ENCODE measurements at regions not wholly inside any gene's neighbourhood (a gene's known extent, or its start where the extent isn't known, plus 50 kb on each side); places are given as distances from the start of the nearest gene placed in this dataset.

DNA sequence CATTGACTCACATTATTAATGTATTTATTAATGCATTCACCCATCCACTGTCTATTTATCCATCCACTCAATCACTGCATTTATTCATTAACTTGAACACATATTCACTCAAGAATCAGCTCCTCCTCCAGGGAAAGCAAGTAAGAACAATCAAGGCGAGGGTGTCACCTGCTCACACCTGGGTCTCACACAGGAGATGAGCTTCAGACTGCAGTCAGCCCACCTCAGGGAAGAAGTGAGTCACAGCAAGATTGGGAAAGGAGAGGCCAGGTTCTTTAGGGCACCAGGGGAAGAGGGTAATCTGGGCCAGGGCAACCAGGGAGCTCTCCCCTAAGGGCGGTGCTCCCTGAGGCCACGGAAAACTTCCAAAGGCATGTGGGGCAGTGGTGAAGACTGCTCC, 367.3 kb downstream of the BCL11B start:
- Histone ChIP-seq H3K27me3 (ENCODE audit: control insufficient read depth, insufficient read depth, low read length) (no peaks in the 10 kb centered on the region), H3K4me3 (ENCODE audit: low read depth, low read length) (no peak overlapping the region), H3K36me3 (ENCODE audit: control insufficient read depth, insufficient read depth, low read length) (no peaks in the 10 kb centered on the region)
- POLR2A ChIA-PET = no interaction called here
- TF ChIP-seq, protein P1, sequence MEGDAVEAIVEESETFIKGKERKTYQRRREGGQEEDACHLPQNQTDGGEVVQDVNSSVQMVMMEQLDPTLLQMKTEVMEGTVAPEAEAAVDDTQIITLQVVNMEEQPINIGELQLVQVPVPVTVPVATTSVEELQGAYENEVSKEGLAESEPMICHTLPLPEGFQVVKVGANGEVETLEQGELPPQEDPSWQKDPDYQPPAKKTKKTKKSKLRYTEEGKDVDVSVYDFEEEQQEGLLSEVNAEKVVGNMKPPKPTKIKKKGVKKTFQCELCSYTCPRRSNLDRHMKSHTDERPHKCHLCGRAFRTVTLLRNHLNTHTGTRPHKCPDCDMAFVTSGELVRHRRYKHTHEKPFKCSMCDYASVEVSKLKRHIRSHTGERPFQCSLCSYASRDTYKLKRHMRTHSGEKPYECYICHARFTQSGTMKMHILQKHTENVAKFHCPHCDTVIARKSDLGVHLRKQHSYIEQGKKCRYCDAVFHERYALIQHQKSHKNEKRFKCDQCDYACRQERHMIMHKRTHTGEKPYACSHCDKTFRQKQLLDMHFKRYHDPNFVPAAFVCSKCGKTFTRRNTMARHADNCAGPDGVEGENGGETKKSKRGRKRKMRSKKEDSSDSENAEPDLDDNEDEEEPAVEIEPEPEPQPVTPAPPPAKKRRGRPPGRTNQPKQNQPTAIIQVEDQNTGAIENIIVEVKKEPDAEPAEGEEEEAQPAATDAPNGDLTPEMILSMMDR (IDR thresholded peaks at IDR 0.05; ENCODE audit: insufficient read depth, low read depth, low read length) = no peak
- DNase-seq (ENCODE audit: low read depth) = no peak
- CTCF ChIA-PET = no interaction called here

- H3K27me3 ChIP-seq (ENCODE audit: control insufficient read depth, insufficient read depth, low read length) = no peaks in the 10 kb centered on the region
- TF ChIP-seq, protein P1 (IDR thresholded peaks at IDR 0.05; ENCODE audit: insufficient read depth, low read depth, low read length) = no peak
- H3K36me3 ChIP-seq (ENCODE audit: control insufficient read depth, insufficient read depth, low read length) = no peaks in the 10 kb centered on the region
- DNase-seq (ENCODE audit: low read depth) = no peak
- CTCF ChIA-PET = no interaction called here
- POLR2A ChIA-PET = no interaction called here
- no peak overlapping the region for H3K4me3 ChIP-seq (ENCODE audit: low read depth, low read length)
Observed at GRCh38 chr14:98906123-98906995, 365.6 kb downstream of the BCL11B start.

GRCh38 chr14:98907271-98907670, 364.7 kb downstream of the BCL11B start:
- TF ChIP-seq, protein P1 (IDR thresholded peaks at IDR 0.05; ENCODE audit: insufficient read depth, low read depth, low read length) = no peak
- CTCF ChIA-PET = interaction anchor here (0.5 kb wide), 1 partner anchor 208 kb away, joined by 3 read pairs; no protein-coding TSS in a partner anchor
- Histone ChIP-seq H3K27me3 (ENCODE audit: control insufficient read depth, insufficient read depth, low read length) (no peaks in the 10 kb centered on the region), H3K36me3 (ENCODE audit: control insufficient read depth, insufficient read depth, low read length) (no peaks in the 10 kb centered on the region), H3K4me3 (ENCODE audit: low read depth, low read length) (no peak overlapping the region)
- no peak for DNase-seq (ENCODE audit: low read depth)
- POLR2A ChIA-PET = no interaction called here

GRCh38 chr14:98908050-98908449, 363.9 kb downstream of the BCL11B start:
- no peaks in the 10 kb centered on the region for H3K36me3 ChIP-seq (ENCODE audit: control insufficient read depth, insufficient read depth, low read length)
- ChIA-PET CTCF (no interaction called here), POLR2A (no interaction called here)
- no peak for DNase-seq (ENCODE audit: low read depth)
- no peaks in the 10 kb centered on the region for H3K27me3 ChIP-seq (ENCODE audit: control insufficient read depth, insufficient read depth, low read length)
- TF ChIP-seq, protein P1 (IDR thresholded peaks at IDR 0.05; ENCODE audit: insufficient read depth, low read depth, low read length) = no peak
- no peak overlapping the region for H3K4me3 ChIP-seq (ENCODE audit: low read depth, low read length)

DNA sequence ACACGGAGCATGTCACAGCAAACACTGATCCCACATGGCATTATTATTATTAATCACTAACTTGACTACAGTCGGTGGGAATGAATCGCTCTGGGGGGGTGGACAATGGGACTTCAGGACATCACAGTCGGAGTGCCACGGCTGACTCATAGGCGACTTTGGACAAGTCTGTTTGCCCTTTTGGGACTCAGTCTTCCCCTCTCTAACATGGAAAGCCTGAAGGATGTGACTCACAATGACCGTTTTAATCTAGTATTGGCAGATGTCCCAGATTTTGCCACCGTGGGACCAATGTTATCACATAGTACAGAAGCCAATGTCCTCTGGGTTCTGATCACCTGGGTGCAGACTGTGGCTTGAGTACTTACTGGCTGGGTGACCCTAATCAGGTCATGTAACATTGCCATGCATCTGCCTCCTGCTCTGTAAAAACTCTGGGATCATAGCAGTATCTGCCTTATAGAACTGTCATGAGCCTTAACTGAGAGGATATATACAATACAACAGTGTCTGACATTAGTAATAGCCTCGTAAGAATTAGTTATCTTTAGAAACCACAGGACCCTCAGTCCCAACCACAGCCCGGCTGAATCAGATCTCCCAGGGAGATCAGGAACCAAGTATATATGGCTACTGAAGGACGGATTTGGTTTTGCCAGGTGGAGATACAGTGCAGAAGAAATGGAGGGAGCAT, 362.6 kb downstream of the BCL11B start:
- TF ChIP-seq, protein P1 (IDR thresholded peaks at IDR 0.05; ENCODE audit: insufficient read depth, low read depth, low read length) = no peak
- ChIA-PET CTCF (no interaction called here), POLR2A (no interaction called here)
- no peak for DNase-seq (ENCODE audit: low read depth)
- H3K27me3 ChIP-seq (ENCODE audit: control insufficient read depth, insufficient read depth, low read length) = no peaks in the 10 kb centered on the region
- no peaks in the 10 kb centered on the region for H3K36me3 ChIP-seq (ENCODE audit: control insufficient read depth, insufficient read depth, low read length)
- H3K4me3 ChIP-seq (ENCODE audit: low read depth, low read length) = no peak overlapping the region
